ENCODE measurements at regions not wholly inside any gene's neighbourhood (a gene's known extent, or its start where the extent isn't known, plus 50 kb on each side); places are given as distances from the start of the nearest gene placed in this dataset.
"Not testable (repeated sequence)": the region's sequence is repeated elsewhere in the genome, so short reads cannot be mapped to it uniquely, and the experiment has no call there.

DNA sequence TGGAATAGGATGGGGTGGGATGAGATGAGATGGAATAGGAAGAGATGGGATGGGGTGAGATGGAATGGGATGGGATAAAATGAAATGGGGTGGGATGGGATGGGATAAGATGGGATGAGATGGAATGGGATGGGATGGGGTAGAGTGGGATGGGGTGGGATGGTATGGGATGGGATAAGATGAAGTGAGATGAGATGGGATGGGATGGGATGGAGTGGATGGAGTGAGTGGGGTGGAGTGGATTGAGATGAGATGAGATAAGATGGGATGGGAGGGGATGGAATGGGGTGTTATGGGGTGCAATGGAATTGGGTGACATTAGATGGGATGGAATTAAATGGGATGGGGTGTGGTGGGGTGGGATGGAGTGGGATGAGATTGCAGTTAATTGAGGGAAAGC lies 279.2 kb upstream of the CDH5 start:
- no peak for DNase-seq

DNA sequence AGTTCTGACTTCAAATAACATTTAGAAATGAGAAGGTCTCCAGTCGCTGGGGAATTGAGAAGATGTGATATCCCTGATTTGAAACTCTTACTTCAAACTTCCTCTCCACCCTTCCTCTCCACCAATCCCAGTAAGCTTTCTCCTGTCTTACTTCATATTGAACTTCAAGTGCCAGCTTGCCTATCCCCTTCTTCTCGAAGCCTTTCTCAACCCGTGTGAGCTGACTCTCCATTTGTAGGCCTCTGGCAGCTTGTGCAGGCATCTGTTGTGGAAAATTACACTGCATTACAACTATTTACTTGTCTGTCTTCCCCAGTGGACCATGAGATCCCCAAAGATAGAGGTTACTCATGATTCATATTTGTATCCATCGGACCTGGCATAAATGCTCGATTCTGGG lies 280.8 kb upstream of the CDH5 start:
- DNase-seq = no peak

DNA sequence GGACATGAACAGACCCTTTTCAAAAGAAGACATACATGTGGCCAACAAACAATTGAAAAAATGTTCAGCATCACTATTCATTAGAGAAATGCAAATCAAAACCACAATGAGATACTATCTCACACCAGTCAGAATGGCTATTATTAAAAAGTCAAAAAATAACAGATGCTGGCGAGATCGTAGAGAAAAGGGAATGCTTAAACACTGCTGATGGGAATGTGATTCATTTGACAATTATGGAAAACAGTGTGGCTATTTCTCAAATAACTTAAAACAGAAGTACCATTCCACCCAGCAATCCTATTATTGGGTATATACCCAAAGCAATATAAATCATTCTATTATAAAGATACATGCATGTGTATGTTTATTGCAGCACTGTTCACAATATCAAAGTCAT lies 281.8 kb upstream of the CDH5 start:
- DNase-seq = not testable (repeated sequence)

DNA sequence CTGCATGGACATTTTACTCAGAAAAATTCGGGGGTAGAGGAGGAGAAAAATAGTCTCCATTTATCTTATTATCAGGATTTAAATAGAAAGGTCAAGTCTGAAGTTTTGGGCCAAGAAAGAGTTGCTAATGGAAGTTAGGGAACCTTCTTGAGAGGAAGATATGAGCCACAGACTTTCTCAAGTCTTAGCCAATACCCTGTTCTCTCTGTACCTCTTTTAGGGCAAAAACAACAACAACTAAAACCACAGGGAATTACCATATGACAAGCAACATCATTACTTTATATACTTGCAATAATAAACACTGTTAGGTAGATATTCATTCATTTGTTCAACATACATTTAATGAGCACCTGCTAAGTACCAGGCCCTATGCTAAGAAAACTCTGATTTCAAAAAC lies 282.2 kb upstream of the CDH5 start:
- no peak for DNase-seq

DNA sequence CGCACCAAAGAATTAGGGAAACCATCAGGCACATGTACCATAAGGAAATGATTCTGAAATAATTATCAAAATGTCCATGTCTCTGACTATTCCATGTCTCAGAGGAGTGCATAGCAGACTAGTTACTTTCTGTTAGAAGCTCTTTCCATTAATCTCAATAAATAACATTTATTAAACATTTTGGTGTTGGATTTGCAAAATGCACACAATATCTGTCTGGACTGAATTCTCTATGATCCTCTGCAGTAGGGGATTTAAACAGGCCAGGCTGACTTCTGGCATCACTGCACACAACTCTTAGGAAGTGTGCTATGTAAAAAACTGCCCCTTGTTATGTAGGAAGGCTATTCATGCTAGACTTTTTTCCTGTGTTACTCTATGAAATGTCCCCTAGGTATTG lies 283.3 kb upstream of the CDH5 start:
- DNase-seq = no peak

DNA sequence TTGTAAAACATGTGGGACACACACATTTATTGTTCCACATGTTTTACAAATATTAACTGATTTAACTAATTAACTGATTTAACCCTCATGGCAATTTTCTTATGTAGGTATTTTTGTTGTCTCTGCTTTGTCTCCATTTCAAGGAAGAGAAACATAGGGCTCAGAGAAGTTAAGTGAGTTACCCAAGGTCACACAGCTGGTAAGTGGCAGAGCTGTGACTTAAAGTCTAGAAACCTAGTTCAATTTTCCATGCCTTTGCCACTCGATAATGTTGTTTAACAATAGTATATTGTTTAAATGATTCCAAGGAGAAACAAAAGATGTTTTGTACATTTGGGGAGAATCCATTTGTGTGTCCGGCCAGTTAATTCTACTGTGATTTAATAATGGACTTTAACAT lies 284.1 kb upstream of the CDH5 start:
- DNase-seq = no peak

DNA sequence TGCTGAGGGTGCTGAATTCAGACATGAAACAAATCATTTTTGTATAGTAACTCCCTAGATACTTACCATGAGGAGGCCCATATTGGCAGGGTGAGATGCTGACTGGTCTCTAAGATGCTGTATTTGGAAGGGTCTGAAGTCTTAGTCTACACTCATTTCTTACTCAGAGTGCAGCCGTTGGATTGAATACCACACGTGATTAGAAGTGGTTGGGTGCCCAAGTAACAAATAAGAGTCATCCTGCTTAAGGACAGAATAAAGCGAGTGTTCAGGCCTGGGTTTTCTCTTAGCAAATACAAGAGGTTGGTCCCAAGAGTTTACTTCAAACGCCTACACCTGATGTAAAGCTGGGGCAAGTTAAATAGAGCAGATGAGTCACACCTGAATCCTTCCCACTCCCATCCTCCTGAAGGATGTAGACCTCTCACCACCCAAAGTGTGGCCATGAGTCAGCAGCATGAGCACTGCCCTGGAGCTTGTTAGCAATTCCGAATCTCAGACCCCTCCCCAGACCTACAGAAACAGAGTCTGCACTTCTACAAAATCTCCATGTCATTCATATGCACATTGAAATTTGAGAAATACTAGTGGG lies 284.6 kb upstream of the CDH5 start:
- no peak for DNase-seq

DNA sequence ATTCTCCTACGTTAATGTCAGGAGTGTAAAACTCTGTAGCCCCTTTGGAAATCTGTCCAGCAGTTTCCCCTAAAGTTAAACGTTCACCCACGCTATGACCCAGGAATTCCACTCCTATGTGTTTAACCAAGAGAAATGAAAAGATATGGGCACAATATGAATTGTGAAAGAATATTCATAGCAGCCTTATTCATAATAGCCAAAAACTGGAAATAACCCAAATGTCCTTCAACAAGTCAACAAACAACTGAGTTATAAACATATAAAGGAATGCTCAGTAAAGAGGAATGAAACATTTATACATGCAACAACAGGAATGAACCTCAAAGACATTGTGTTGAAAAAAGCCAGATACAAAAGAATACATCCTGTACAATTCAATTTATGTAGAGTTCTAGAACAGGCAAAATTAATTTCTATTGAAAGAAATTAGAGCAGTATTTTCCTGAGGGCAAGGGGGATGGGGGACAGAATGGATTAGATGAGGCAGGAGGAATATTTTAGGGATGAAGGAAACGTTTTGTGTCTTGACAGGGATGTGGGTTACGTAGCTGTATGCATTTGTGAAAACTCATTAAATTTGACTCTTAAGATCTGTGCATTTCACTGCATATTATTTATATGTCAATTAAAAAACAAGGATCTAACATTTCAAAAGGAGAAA lies 286.7 kb upstream of the CDH5 start:
- DNase-seq = no peak

DNA sequence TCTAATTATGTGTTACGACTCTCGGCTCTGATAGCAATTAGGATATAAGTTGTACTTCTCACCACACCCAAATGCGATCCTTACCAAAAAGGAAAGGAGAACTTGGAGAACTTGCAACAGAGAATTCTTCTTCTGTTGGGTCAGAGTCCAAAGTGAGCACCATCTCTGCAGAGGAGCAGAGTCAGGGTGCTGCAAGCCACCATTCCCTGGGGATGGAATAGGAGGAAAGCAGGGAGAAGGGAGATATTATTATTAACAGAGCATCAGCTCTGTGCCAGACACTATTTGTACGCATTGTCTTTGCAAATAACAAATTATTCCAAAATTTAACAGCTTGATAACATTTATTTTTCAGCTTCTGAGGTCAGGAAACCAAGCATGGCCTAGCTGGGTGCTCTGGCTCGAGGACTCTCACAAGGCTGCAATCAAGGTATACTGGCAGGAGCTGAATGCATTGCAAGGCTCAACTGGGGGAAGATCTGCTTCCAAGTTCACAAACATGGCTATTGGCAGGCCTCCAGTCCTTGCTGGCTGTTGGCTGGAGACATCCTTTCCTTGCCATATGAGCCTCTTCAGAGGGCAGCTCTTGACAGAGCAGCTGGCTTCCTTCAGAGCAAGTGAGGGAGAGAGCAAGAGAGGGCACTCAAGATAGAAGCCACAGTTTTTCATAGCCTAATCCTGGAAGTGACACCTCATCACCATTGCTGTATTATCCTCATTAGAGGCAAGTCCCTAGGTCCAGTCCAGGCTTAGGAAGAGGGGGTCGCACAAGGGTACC lies 296.2 kb upstream of the CDH5 start:
- DNase-seq = no peak

DNA sequence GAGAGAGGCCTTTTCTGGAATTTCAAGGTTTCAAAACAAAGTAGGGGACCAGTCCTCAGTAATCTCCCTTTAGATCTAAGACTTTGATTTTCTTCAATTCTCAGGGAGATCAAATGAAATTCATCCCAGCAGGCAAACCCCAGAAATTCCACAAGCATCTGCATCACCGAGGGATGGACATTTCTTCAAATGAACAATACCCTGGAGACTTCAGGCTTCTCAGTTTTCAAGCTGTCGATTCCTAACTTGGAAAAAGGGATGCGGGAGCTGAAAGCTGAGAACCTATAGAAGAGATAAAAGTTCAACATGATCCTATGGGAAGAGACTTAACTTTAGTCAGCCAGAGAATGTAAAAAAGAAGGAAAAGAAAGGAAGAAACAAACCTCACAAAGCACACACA lies 296.9 kb upstream of the CDH5 start:
- no peak for DNase-seq

DNA sequence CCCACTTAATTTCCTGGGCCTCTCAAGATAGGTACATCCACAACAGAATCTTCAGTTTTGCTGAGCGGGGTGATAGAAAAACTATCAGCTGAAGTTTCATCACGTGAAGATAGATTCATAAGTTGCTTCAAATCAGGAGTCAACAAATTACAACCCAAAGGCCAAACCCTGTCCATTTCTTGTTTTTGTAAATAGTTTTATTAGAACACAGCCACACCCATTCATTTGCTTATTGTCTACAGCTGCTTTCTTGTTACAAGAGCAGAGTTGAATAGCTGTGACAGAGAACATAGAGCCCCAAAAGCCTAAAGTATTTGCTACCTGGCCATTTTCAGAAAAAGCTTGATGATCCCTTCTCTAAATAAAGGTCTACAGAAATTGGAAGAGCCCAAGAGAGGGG lies 300.1 kb upstream of the CDH5 start:
- no peak for DNase-seq

DNA sequence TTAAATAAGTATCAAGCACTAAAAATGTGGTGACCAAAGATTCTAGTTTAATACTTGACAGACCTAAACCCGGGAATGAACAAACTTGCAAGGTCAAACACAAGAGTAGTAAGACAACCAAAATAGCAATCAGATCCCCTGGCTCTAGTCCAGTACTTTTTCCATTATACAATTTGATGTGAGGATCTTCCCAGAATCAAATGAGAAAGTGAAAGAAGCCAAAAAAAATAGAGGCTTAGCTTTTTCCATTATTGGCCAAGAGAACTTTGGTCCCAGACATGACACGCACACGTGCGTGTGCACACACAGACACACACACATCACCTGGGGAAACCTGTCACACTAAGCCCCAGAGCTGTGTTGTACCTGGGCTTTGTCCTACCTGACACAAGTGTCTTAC lies 300.6 kb upstream of the CDH5 start:
- DNase-seq = no peak

DNA sequence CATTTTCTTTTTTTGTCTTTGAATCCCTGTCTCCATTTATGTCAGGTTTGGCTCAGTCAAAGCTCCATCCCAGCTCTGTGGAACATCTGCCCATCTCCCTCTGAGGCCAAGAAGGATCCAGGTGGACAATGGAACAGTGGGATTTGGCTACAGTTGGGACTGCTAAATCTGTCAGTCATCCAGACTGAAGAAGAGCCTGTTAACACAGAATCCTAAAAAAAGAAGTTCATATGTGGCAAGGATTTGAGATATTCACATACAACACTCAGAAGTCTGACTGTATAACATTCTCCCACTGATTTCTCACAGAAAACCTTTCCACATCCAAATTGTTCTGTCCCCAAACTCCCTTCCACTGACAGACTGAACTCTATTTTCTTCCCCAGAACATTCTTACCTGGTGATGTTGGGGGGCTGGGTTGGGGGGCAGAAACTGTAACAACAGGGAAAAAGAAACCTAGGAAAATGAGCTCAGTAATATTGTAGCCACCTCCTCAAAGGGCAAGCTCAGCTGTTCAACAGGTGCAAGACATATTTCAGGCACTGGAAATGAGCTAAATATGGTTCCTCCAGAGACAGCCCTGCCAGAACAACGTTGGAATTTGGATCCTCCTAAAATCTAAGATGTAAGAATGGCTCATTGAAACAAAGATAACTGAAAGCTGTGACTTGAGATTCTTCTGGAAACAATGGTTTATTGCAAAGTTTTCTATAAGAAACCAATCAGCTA lies 301.5 kb upstream of the CDH5 start:
- DNase-seq = no peak

DNA sequence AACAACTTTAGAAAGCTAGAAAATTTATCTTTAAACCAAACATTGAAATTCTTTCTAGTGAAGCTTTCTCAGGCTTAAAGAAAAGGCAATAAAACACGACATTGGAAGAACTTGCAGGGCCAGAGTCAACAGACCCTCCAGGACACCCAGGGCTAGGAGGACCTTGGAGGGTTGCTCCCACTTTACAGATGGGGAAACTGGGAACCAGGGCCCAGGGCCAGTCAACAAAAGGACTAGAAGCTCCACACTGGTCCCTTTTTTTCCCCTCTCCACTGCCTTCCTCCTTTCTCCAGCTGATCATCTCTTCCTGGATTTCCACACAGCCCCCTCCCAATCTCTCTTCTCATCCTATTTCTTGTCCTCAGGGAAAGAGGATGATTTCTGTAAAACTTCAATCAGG lies 307.7 kb upstream of the CDH5 start:
- DNase-seq = no peak

DNA sequence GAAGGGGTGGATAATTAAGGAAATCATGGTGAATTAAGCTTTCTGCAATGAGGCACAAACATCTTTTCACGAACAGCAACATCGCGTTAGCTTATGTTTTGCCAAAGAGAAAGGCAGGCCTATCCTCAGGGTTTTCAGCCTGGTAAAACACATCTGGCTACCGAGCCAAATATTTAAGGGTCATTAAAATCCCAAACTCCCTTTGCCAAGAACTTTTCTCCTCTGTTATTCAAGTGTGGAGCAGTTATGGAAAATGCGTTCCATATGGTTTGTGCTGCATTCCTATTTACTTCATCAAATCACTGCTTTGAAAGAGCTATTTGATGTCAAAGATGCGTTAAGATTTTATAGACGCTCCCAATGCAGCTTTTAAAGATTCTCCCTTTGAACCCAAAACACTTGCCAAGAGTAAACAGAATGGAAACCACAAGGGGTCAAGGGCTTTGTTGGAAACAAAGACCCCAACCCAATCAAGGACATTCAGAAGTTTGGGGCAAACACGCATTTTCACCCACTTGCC lies 308.3 kb upstream of the CDH5 start:
- no peak for DNase-seq

DNA sequence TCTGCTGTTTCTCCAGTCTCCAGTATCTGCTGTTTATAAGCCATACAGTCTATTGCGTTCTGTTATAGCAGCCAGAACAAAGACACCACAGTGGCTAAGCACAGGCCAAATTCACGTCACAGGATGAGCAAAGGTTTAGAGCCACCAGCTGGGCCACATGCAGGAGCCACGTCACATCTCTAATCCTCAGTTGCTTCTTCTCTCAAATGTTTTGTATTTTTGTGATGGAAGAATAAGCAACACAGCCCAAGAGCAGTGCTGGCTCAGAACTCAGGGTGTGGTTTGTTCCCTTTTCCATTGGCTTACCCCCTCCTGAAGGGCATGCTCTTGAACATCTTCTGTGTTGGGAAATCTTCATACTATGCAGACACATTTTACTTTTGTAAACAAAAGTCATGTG lies 309.4 kb upstream of the CDH5 start:
- no peak for DNase-seq

DNA sequence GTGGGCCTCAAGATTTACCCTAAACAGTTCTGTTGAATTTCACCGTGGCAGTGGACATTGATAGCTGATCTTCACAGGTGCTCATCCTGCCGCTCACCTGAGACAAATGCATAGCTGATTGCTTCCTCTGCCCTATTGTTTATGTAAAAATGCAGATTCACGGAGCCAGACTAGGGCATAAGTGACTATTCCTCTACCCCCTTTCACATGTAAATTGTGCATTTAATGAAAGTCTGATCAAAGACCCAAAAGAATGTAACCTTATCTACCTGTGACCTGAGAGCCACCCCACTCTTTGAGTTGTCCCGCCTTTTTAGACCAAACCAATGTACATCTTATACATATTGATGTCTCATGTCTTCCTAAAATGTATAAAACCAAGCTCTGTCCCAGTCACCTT lies 312.4 kb upstream of the CDH5 start:
- no peak for DNase-seq

DNA sequence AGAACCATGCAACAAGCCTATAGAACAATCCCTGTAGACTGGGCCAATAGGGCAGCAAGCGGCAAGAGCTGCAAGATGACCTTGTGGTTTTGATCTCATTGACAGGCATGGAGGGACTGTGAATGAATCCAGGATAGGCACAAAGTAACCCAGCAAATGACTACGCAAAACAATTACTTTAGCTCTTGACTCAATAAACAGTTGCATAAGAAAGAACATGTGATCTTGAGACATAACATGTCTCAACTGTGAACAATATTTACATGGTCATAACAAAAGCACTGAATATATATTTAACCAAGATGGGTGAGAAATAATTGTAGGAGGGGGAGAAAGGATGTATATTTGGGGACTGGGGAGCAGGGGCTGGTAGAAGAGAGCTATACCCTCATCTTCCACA lies 313.7 kb upstream of the CDH5 start:
- no peak for DNase-seq

DNA sequence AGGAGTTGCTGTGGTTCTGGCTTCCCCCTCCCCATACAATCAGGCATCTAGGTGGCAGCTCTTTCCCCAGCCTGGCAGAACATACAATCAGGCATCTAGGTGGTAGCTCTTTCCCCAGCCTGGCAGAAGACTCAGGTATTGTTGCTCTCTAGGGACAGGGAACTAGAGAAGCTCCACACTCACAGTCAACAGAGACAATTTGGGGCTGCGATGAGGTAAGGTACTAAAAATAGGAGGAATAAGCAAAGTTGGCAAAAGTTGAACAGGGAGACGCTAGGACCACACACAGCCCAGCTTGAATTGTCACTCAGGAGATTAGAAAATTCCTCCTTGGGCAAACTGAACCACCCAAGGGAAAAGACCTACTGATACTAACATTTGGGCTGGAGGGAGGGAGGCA lies 315.5 kb upstream of the CDH5 start:
- no peak for DNase-seq

DNA sequence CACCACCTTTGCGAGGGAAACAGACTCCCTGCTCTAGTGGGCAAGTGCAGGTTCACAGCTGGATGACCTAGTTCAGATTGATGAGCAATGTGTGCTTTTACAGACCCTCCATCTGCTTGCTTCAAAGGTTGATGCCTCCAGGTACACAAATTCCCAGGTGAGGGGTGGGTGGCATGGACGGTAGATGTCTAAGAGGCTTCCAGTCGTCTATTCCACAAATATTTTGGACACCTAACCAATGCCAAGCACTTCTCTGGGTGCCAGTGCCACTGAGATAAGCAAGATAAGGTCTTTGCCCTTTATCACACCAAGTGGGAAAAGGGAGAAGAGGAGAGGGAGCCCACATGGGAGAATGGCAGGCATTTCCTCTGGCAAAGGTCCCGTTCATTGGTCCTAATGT lies 316.6 kb upstream of the CDH5 start:
- no peak for DNase-seq

DNA sequence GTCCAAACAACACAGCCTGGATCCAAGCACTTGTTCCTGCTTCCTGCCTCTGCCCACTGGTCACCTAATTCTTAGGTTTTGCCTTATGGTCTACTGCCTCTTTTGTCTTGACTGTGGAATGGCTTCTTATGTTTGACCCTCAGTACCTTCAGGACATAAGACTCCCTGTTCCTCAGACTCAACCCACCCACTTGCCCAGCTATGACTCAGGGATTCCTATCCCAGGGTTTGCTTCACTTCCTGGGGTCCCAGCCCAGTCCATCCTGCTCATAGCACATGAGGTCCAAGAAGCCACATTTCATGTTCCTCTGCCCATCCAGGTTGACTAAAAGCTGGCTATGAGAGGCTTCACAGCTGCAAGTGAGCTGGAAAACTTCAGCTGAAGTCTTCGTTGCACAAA lies 320.9 kb upstream of the CDH5 start:
- DNase-seq = no peak

DNA sequence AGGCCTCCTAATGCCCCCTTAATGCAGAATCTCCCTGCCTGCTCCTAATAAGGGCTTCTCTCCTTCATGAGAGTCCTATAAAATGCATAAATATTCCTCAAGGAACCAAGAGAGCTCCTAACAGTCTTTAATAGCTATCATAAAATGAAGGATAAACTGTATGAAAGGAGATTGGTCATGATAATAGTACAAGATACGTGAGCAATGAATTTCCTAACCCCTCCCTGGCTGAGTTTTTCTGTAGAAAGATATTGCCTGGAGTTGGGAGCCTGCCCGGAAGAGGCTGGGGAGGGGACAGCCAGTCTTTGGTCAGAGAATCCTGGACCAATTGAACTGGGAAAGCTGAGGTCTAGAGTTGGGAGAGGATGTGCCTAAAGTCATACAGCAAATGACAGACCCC lies 321.9 kb upstream of the CDH5 start:
- DNase-seq = no peak

DNA sequence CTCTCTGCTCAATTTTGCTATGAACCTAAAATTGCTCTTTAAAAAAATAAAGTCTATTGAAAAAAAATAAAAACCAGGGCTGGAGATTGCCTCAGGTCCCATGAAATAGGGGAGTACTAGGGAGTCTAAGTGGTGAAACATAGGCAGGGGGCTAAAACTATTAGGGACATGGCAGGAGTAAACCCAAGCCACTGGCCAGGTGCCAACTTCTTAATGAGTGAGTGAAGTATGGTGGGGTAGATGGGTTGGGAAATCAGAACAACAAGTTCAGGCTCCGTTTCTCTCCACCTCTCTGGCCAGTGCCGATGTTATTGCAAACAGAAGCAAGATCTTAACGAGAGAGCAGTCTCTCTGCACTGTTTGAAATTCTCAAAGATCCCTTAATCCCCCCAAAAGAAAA lies 322.4 kb upstream of the CDH5 start:
- DNase-seq = no peak

DNA sequence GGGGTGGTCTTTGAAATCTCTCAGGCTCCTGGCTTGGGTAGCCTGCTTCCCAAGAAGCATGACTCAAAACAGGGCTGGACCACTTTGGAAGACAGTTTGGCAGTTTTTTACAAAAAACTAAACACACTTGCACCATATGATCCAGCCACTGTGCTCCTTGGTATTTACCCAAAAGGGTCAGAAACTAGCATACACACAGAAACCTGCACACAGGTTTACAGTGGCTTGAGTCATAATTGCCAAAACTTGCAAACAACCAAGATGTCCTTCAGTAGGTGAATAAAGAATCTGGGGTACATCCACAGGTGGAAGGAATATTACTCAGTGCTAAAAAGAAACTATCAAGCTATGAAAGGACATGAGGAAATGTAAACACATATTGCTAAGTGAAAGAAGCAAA lies 323.2 kb upstream of the CDH5 start:
- DNase-seq = no peak
